ENCODE measurements at regions not wholly inside any gene's neighbourhood (a gene's known extent, or its start where the extent isn't known, plus 50 kb on each side); places are given as distances from the start of the nearest gene placed in this dataset.

DNA sequence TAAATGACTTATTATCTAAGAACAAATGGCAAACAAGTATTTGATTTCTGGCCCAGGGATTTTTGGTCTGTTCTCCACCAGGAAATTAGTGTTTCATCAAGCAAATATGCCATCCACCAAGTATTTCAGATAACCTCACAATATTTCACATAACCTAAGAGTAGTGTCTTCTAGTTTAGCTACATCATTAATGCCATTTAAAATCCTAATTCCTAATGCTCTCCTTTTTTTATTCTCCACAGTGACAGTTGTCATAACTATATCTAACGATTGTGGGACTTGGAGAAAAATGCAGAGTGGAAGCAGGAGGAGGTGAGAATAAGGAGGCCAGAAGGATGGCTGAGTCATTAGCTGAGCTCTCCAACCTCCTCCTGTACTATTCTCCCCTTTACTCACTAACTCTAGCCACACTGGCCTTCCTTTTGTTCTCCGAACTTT lies 58.5 kb upstream of the CTLA4 start:
- DNase-seq (ENCODE audit: low read depth, low spot score) = no peak
- no peaks in the 10 kb centered on the region for H3K79me2 ChIP-seq (ENCODE audit: control insufficient read depth, insufficient read depth, low read length)
- H3K27me3 ChIP-seq (replicated peaks in 1 of 2; ENCODE audit: control insufficient read depth in 2 of 2, insufficient read depth in 2 of 2, low read length in 1 of 2) = peaks cover 0 to 2% of the 10 kb centered on the region in 2 experiments; a peak in 2 of 4 replicates
- H2AFZ ChIP-seq (ENCODE audit: control insufficient read depth, low read depth, low read length) = no peak overlapping the region
- no peaks in the 10 kb centered on the region for H4K20me1 ChIP-seq (ENCODE audit: control insufficient read depth, insufficient read depth)
- peaks cover 6% of the 10 kb centered on the region for H3K4me1 ChIP-seq (ENCODE audit: control insufficient read depth, insufficient read depth, low read length)
- H3K27ac ChIP-seq (ENCODE audit: control insufficient read depth, insufficient read depth) = no peak overlapping the region
- WGBS (ENCODE audit: insufficient coverage, insufficient replicate concordance, low lambda C conversion rate, missing lambda C conversion rate) = 85% methylated on average over 2 of the region's 2 CpGs
- intact Hi-C loops (cut with micrococcal nuclease; ENCODE audit: unreplicated experiment) (no loop called here), in situ Hi-C loops (cut with MboI) (loop anchor here (25.0 kb wide), 2 partner anchors 572 to 1222 kb away; partner anchors contain the start of gene CYP20A1)
- FAIRE-seq = no peak
- no peak overlapping the region for H3K9ac ChIP-seq (ENCODE audit: control insufficient read depth, insufficient read depth, low read length)
- ChIA-PET RAD21 (ENCODE audit: unreplicated experiment) (no interaction called here), CTCF (interaction anchor here (1.4 to 2.0 kb wide), 2 partner anchors 8 to 18 kb away, joined by 3 to 5 read pairs; no protein-coding TSS in a partner anchor), POLR2A (no interaction called here), SMC1A (ENCODE audit: uncharacterized antibody, unreplicated experiment) (interaction anchor here (1.0 kb wide), 1 partner anchor 324 kb away, joined by 3 read pairs; no protein-coding TSS in a partner anchor)
- TF ChIP-seq PBX3 (IDR thresholded peaks at IDR 0.05; ENCODE audit: insufficient replicate concordance, low read depth, low read length) (no peak), STAT3 (IDR thresholded peaks at IDR 0.05; ENCODE audit: low read depth, low read length) (no peak), DPF2 (IDR thresholded peaks at IDR 0.05) (no peak), CBX5 (IDR thresholded peaks at IDR 0.05; ENCODE audit: low read depth) (no peak), RAD51 (IDR thresholded peaks at IDR 0.05) (no peak), NFYB (IDR thresholded peaks at IDR 0.05; ENCODE audit: insufficient read depth, low read depth, low read length) (no peak), IRF5 (IDR thresholded peaks at IDR 0.05; ENCODE audit: borderline replicate concordance) (no peak), ZBTB11 (CRISPR knock-in tag; IDR thresholded peaks at IDR 0.05) (no peak), LARP7 (IDR thresholded peaks at IDR 0.05) (no peak)
- TF ChIP-seq, protein P1, sequence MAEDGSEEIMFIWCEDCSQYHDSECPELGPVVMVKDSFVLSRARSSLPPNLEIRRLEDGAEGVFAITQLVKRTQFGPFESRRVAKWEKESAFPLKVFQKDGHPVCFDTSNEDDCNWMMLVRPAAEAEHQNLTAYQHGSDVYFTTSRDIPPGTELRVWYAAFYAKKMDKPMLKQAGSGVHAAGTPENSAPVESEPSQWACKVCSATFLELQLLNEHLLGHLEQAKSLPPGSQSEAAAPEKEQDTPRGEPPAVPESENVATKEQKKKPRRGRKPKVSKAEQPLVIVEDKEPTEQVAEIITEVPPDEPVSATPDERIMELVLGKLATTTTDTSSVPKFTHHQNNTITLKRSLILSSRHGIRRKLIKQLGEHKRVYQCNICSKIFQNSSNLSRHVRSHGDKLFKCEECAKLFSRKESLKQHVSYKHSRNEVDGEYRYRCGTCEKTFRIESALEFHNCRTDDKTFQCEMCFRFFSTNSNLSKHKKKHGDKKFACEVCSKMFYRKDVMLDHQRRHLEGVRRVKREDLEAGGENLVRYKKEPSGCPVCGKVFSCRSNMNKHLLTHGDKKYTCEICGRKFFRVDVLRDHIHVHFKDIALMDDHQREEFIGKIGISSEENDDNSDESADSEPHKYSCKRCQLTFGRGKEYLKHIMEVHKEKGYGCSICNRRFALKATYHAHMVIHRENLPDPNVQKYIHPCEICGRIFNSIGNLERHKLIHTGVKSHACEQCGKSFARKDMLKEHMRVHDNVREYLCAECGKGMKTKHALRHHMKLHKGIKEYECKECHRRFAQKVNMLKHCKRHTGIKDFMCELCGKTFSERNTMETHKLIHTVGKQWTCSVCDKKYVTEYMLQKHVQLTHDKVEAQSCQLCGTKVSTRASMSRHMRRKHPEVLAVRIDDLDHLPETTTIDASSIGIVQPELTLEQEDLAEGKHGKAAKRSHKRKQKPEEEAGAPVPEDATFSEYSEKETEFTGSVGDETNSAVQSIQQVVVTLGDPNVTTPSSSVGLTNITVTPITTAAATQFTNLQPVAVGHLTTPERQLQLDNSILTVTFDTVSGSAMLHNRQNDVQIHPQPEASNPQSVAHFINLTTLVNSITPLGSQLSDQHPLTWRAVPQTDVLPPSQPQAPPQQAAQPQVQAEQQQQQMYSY (CRISPR knock-in tag; IDR thresholded peaks at IDR 0.05) = no peak
- H3K9me3 ChIP-seq (replicated peaks; ENCODE audit: control insufficient read depth, insufficient read depth, low read length) = peaks cover 6% of the 10 kb centered on the region
- ATAC-seq = no peak
- H3K36me3 ChIP-seq (ENCODE audit: control insufficient read depth in 2 of 2, insufficient read depth in 2 of 2, low read length in 1 of 2) = no peaks in the 10 kb centered on the region
- no peak overlapping the region for H3K4me3 ChIP-seq
- no peak overlapping the region for H3K4me2 ChIP-seq (ENCODE audit: control insufficient read depth, insufficient read depth)
- no TSS peak for BruUV-seq (replicated peaks)
